ENCODE measurements at regions not wholly inside any gene's neighbourhood (a gene's known extent, or its start where the extent isn't known, plus 50 kb on each side); places are given as distances from the start of the nearest gene placed in this dataset.
"Not testable (repeated sequence)": the region's sequence is repeated elsewhere in the genome, so short reads cannot be mapped to it uniquely, and the experiment has no call there.

DNA sequence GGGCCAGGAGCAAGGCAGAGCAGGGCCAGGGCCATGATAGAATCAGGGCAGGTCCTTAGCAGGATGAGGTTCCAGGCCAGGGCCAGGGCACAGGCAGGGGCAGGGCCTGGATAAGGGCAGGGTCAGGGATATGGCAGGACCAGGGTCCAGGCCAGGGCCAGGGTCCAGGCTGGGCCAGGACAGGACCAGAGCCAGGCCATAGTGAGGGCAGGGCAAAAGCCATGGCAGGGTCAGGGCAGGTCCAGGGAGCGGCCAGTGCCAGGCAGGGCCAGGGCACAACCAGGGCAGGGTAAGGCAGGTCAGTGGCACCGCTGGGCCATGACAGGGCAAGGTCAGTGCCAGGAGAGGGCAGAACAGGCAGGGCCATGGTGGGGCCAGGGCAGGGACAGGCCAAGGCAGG, 152.2 kb downstream of the LIPI start:
- no peak for DNase-seq (ENCODE audit: low read depth, low spot score)

DNA sequence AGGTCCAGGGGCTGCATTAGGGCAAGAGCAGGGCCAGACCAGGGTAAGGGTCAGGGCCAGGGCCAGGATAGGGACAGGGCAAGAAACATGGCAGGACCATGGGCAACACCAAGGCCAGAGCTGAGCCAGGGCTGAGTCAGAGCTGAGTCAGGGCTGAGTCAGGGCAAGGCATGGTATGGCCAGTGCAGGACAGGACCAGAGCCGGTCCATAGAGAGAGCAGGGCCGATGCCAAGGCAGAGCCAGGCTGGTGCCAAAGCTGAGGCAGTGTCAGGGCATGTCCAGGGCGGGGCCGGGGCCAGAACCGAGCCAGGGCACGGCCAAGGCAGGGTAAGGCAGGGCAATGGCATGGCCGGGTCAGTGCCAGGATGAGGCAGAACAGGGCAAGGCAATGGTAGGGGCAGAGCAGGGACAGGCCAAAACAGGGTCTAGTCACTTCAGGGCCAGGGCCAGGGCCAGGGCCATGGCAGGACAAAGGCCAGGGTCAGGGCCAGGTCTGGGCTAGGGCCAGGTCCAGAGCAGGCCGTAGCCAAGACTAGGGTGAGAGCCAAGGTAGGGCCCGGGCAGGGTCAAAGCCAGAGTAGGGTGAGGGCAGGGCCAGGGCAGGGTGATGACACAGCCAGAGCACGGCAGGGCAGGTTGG, 152.8 kb downstream of the LIPI start:
- DNase-seq (ENCODE audit: low read depth, low spot score): not testable (repeated sequence)

DNA sequence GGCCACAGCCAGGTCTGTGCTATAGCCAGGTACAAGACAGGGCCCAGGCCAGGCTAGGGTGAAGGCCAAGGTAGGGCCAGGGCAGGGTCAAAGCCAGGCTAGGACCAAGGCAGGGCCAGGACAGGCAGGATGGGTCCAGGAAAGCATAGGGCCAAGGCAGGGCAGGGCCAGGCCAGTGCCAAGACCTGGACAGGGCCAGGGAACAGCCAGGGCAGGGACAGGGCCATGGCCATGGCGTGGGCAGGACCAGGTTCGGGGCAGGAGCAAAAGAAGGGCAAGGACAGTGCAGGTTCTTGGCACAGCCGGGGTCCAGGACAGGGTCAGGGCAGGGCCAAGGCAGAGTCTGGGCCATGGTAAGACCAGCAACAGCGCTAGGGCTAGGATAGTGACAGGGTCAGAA, 153.4 kb downstream of the LIPI start:
- no peak for DNase-seq (ENCODE audit: low read depth, low spot score)

DNA sequence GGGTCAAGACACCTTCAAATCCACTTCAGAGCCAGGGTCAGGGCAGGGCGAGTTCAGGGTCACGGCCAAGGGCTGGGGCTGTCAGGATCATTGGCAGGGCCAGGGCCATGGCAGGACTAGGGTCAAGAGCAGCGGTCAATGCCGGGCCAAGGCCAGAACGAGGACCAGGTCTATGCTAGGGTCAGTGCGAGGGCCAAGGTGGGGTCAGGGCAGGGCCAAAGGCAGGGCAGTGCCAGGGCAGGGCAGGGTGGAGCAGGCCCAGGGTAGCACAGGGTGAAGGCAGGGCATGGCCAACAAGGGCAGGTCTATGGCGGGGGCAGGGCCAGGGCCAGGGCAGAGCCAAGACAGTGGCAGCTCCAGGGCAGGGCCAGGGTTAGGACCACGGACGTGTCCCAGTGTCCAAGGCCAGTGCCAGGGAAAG, 154.0 kb downstream of the LIPI start:
- DNase-seq (ENCODE audit: low read depth, low spot score): no peak

DNA sequence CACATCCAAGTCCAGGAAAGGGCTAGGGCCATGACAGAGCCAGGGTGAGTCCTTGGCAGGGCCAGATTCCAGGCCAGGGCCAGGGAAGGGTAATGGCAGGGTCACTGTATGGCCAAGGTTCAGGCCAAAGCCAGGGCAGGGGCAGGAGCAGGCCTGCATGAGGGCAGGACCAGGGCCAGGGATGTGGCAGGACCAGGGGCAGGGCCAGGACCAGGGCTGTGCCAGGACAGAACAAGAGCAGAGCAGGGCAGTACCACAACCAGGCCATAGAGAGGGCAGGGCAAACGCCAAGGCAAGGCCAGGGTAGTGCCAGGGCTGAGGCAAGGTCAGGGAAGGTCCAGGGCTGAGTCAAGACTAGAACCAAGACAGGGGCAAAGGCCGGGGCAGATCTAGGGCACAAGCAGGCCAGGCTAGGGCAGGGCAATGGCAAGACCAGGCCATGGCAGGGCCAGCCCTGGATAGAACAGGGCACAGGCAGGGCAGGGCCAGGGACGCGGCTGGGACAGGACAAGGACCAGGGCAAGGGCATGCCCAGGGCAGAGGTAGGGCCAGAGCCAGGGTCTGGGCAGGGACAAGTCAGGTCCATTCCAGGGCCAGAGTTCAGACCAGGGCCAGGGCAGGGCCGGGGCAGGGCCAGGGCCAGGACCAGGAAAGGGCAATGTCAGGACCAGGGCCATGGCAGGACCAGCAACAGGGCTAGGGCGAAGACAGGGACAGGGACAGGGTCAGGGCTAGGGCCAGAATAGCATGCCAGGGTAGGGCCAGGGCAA, 154.8 kb downstream of the LIPI start:
- DNase-seq (ENCODE audit: low read depth, low spot score): not testable (repeated sequence)

DNA sequence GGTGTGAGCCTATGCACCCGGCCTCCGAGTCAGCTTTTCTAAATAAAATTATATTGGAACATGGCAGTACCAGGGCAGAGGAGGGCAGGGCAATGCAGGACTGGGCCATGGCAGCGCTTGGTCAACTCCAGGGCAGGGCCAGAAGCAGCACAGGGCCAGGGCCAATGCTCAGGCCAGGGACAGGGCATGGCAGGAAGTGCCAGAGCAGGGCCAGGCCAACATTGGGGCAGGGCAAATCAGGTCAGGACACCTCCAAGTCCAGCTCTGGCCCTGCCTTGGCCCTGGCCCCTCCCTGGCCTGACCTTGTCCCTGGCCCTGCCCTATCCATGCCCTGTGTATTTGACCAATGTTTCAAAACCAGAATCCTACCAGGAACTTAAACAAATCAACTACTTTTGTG, 156.1 kb downstream of the LIPI start:
- DNase-seq (ENCODE audit: low read depth, low spot score): no peak

DNA sequence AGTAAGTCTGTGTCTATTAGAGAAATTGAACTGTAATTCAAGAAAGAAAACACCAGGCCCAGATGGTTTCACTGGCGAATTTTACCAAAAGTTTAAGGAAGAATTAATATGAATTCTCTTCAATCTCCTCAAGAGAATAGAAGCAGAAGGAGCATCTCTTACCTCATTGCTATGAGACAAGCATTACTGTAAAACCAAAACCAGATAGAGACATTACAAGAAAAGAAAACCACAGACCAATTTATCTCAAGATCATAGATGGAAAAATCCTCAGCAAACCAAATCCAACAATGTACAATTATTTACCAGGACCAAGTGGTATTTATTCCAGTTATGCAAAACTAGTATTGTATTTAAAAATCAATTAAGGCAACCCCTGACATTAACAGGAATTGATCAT, 160.6 kb downstream of the LIPI start:
- no peak for DNase-seq (ENCODE audit: low read depth, low spot score)

DNA sequence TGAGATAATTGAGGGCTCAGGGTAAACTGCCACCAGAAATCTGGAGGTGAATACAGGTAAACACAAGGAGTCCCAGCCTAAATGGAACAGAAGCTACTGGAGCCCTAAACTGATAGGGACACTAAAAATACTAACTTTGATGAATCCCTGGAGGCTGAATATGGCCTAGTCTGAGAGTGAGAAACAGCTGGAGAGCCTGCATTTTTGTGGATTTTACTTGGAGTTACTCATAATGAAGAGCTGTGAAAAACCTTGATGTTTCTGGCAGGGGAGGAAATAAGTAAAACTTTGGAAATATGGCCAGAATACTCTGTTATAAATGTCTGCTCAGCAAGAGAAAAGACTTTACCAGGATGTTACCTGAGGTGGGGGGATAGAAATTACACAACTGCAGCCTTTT, 164.4 kb downstream of the LIPI start:
- no peak for DNase-seq (ENCODE audit: low read depth, low spot score)

DNA sequence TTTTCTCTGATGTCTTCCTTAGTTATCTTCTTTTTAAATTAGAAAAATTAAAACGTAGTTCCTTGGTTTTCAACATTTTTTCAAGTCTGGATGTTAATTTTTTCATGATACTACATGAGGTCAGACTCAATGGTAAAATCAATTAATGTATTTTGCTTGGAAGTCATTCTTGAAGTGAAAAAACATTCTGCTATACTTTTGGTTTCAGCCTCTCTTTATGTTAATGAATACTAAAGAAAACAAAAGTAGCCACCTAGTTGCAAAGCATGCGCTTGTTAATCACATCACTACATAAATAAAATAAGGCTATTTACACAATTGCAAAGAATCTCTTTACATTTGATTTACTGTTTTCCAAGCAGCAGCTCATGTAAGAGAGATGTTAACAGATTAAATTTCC, 170.4 kb downstream of the LIPI start:
- no peak for DNase-seq (ENCODE audit: low read depth, low spot score)

DNA sequence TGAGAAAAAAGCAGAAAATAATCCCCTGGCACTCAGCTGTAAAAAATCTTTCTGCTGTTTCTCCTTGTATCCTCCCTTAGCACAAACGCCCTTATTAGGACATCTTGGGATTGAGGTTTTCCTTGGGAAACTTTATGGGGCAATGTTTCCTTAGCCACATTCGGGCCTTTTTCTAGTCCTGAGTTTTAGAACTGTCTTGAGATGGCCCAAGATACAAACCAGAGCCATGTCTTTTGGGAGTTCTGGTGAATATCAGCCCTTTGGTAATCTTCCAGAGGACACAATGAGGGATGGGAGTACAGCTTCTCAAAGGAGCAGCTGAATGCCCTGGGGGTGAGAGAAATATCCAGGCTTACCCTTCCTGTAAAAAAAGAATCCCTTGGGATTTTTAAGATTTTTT, 182.1 kb downstream of the LIPI start:
- DNase-seq (ENCODE audit: low read depth, low spot score): peak; percentile 68

DNA sequence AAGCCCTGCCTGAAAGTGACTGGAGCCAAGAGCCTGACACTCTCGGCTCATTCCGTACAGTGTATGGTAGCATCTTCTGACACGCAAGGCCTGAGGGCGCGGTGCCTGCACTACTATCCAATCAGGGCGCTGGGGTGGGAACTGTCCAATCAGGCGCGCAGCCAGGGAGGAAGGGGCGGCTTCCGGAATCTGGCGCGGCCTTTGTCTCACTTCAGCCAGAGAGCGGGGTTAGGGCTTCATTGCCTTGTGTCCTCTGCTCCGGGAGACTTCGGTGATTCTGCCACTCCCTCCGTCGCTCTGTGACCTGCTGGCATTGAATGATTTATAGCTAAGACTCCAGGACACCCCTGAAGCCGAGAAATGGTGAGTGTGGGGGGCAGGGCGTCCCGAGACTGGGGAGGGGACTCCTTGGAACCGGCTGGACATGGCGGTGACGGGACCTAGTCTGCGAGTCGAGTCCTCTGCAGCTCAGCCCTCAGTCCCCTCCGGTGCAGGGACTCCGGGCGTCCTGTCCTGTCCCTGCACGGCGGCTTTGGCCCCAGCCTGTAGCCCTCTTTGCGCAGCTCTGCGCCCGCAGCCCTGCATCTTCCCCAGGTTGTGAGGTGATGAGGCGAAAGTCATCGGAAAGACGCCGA, 183.4 kb downstream of the LIPI start:
- peak; percentile 96 for DNase-seq (ENCODE audit: low read depth, low spot score)

DNA sequence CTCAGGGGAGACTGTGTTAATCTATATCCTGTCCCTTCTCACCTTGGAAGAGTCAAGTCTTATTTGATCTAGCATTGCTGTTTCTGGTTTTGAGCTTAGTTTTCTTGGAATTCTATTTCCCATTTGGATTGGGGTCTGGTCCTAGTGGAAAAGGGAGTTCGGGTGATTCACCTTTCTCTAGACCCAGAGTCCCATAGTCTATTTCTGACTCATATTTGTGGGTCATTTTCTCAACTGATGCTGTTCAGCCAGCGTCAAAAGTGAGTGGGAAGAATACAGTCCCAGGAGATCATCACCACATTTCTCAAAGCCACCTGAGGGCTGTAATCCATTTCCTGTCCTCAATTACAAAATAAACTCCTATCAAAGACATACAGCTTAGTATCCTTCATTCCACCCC, 190.6 kb downstream of the LIPI start:
- not testable (repeated sequence) for DNase-seq (ENCODE audit: low read depth, low spot score)

DNA sequence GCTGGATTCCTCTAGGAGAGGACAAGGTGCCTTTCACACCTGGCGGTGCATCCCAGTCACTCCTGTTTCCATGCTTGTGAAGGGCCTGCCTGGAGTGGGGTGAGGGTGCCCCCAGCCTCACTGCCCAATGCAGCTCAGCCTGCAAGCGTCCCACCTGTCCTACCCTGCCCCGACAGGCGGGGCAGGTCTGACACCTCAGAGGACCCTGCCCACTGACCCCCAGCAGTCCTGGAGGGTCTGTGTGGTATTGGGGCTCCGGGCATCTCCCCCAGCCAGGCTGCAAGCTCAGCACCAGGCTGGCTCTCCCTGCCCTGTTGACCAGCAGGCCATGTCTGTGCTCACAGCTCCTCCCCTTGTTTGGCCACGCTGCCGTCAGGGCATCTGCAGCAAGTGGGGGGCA, 194.9 kb downstream of the LIPI start:
- not testable (repeated sequence) for DNase-seq (ENCODE audit: low read depth, low spot score)

DNA sequence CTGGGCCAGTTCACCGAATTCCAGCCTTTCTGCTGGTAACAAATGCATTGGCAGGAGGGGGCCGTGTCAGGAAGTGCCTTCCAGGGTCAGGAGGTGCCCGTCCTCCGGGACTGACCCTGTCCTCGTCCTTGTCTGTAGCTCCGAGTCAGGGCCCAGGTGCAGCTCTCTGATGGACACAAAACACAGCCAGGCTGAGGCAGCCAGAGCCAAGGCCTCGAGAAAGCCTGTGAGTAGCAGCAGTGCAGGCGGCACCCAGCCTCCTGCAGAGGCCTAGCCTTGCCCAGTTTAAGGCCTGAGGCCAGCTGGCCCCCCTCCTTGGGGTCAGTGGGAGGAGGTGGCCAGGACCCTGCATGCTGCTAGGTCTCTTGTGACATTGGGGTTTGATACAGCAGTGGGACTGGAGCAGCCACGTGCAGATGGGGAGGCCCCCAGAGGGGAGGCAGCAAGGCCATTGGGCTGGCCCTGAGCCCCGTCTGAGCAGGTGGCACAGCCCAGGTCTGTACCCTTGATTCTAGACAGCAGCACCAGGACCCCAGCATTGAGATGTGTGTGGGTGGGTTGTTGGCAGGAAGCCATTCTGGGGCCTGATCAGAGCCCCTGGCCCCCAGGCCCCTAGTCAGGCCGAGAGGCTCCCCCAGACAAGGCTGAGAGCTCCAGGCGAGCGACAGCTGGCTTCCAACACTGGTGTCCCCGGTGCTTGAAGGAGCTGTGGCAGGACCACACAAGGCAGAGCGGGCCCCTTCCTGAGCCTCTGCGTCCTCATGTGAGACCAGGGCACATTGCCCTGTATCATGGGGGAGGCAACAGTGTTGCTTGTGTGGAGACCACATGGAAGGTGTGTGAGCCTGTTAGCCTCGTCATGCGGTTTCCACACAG, 196.9 kb downstream of the LIPI start:
- not testable (repeated sequence) for DNase-seq (ENCODE audit: low read depth, low spot score)

DNA sequence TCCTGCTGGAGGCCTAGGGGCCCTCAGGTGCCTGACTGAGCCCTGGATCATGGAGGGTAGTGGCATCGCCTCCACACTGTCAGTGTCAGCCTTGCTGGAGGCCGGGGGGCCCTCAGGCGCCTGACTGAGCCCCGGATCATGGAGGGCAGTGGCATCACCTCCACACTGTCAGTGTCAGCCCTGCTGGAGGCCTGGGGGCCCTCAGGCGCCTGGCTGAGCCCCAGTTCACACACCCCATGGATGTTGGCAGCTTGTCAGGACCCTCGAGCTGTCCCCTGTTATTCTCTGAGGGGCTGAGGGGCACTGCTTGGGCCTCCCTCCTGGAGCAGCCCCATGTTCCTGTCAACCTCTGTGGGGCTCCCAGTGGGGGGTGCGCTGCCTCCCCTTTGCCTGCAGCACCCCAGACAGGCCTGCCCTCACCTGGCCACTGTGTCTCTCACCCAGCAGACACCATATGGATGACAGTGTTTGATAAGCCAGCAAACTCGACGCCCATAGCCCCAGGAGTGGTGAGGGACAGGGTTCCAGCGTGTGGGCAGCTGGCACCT, 197.6 kb downstream of the LIPI start:
- no peak for DNase-seq (ENCODE audit: low read depth, low spot score)

DNA sequence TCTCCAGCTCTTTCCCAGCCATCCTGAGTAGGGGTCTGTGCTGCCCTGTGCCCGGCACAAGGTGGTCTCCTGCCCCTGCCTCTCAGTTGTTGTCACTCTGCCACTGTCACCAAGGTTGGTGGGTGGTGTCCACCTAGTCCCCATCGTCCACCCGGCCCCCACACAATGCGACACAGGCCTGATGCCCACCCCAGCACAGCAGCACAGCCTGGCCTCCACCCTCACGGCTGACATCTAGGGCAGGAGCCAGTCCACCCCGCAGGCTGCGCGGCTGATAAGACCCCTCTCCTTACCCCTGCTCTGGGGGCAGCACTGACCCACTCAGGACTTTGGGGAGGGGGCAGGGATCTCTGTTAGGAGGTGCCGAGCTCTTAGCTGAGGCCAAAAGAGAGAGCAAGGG, 198.3 kb downstream of the LIPI start:
- no peak for DNase-seq (ENCODE audit: low read depth, low spot score)

DNA sequence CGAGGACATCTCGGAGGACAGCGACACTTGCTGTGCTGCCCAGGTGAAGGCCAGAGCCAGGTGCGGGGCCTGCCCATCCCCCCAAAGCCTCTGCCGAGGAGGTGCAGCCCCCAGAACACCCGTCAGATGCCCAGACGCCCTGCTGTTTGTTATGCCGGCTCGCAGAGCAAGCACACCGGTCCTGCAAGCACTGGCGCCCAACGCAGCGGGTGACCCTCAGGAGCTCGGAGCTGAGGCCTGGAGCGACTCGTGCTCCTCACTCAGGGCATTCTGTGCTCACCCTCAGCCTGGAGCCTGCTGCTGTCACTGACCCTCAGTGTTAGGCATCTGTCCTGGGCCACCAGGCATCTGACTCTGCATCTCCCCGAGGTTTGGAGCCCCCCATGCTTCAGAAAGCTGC, 199.0 kb downstream of the LIPI start:
- not testable (repeated sequence) for DNase-seq (ENCODE audit: low read depth, low spot score)

DNA sequence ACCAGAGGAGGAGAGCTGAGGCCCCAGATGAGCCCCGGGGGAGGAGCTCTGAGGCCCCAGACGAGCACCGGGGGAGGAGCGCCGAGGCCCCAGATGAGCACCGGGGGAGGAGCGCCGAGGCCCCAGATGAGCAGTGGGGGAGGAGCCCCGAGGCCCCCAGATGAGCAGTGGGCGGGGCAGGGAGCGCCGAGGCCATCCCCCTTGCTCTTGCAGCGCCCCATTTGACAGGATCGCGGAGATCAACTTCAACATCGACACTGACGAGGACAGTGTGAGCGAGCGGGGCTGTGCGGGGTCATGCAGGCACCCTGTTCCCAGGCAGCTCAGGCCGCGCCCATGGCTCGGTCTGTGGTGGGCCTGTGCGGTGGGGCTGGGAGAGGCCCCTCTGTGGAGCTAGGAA, 199.6 kb downstream of the LIPI start:
- not testable (repeated sequence) for DNase-seq (ENCODE audit: low read depth, low spot score)

DNA sequence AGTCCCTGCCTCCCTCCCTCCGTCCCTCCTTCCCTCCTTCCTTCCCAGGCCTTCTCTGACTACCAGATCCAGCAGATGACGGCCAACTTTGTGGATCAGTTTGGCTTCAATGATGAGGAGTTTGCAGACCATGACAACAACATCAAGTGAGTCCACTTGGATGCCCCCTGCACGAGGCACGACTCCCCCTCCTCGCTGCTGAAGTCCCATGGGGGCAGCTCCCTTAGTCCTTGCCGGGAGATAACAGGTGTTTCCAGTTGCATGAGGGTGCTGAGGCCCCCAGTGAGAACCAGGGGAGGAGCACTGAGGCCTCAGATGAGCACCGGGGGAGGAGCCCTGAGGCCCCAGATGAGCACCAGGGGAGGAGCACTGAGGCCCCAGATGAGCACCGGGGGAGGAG, 200.0 kb downstream of the LIPI start:
- no peak for DNase-seq (ENCODE audit: low read depth, low spot score)

DNA sequence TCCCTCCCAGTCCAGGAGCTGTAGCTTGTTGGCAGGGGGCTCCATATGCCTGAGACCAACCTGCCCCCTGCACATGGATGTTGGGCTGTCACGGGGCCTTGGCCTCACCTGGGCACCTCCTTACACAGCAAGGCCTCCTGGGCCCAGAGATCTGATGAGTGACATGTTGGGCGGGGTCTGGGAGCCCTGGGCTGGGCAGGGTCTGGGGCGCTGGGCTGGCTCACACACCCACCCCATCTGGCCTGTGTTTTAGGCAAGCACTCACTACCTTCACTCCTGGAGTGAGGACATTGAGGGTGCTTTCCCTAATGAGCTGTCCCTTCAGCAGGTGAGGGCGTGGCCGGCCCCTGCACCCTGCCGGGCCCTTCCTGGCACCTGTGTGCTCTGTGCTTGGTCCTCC, 200.8 kb downstream of the LIPI start:
- not testable (repeated sequence) for DNase-seq (ENCODE audit: low read depth, low spot score)

DNA sequence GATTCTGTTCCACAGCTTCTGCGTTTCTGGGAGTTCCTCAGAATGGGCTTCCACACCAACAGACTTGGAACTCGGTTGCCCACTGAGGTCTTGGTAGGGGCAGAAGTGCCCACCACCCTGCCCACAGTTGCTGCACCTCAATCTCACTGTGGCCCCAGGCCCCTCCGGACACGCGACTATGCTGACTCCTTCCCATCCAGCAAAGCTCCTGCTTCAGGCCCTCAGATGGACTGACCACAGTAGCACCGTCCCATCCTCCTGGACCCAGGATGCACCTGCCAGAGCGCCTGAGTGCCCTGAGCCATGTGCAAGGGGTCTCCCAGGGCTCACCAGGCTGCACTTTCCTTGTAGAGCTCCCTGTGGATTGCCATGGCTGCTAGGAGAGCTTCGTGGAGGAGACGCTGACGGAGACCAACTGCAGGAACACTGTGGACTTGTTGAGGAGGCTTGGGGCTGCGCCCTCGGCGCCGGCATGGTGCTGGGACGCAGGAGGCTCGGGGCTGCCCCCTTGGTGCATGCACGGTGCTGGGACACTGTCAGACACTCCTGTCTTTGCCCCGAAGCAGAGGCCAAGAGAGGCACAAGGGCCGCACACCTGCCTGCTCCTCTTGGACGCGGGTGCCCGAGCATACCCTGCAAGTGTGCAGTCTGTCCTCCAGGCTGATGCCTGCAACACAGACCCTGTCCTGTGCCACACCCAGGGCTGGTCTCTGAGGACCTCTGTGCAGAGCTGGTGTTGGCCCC, 201.3 kb downstream of the LIPI start:
- not testable (repeated sequence) for DNase-seq (ENCODE audit: low read depth, low spot score)

Measured in ELF-1 (cell line).